ENCODE measurements at regions not wholly inside any gene's neighbourhood (a gene's known extent, or its start where the extent isn't known, plus 50 kb on each side); places are given as distances from the start of the nearest gene placed in this dataset.

DNA sequence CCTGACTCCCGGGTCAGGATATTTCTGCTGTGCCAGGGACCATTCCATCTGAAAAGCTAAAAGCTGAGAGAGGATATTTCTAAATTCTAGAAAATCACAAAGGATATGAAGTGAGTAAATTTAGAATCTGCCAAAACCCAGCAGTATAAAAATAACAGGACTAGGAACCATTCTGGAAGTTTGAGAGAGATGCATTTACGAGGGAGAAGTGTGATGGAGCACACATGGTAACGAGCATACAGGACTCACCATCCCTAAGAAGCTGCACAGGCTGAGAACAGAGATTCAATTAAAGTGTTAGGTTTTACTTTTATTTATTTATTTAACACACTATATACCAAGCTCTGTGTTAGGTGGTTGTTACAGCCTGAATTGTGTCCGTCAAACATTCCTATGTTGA lies 116.3 kb downstream of the GLUL start:
- H3K9me3 ChIP-seq = no peaks in the 10 kb centered on the region
- ATAC-seq (no peak), DNase-seq (no peak)
- H3K36me3 ChIP-seq = no peaks in the 10 kb centered on the region
- intact Hi-C loops (cut with DNase I) = no loop called here
- H3K4me1 ChIP-seq = peaks cover 6% of the 10 kb centered on the region
- TF ChIP-seq, protein P1, sequence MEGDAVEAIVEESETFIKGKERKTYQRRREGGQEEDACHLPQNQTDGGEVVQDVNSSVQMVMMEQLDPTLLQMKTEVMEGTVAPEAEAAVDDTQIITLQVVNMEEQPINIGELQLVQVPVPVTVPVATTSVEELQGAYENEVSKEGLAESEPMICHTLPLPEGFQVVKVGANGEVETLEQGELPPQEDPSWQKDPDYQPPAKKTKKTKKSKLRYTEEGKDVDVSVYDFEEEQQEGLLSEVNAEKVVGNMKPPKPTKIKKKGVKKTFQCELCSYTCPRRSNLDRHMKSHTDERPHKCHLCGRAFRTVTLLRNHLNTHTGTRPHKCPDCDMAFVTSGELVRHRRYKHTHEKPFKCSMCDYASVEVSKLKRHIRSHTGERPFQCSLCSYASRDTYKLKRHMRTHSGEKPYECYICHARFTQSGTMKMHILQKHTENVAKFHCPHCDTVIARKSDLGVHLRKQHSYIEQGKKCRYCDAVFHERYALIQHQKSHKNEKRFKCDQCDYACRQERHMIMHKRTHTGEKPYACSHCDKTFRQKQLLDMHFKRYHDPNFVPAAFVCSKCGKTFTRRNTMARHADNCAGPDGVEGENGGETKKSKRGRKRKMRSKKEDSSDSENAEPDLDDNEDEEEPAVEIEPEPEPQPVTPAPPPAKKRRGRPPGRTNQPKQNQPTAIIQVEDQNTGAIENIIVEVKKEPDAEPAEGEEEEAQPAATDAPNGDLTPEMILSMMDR (IDR thresholded peaks at IDR 0.05) = no peak
- no peak overlapping the region for H3K4me3 ChIP-seq
- no peak overlapping the region for H3K27ac ChIP-seq
- H3K27me3 ChIP-seq (ENCODE audit: low read depth) = no peaks in the 10 kb centered on the region

- Histone ChIP-seq H3K9me3 (no peaks in the 10 kb centered on the region), H3K27me3 (ENCODE audit: low read depth) (no peaks in the 10 kb centered on the region), H3K27ac (no peak overlapping the region), H3K36me3 (no peaks in the 10 kb centered on the region), H3K4me1 (peaks cover 6% of the 10 kb centered on the region), H3K4me3 (no peak overlapping the region)
- intact Hi-C loops (cut with DNase I) = no loop called here
- no peak for ATAC-seq
- no peak for DNase-seq
- TF ChIP-seq, protein P1 (IDR thresholded peaks at IDR 0.05) = no peak
Measured at GRCh38 chr1:182274618-182275017, 117.0 kb downstream of the GLUL start.

GRCh38 chr1:182270731-182271130 lies 120.9 kb downstream of the GLUL start:
- ATAC-seq (no peak), DNase-seq (no peak)
- intact Hi-C loops (cut with DNase I) = no loop called here
- Histone ChIP-seq H3K27ac (no peak overlapping the region), H3K4me3 (no peak overlapping the region), H3K36me3 (no peaks in the 10 kb centered on the region), H3K4me1 (no peaks in the 10 kb centered on the region), H3K27me3 (ENCODE audit: low read depth) (no peaks in the 10 kb centered on the region), H3K9me3 (no peaks in the 10 kb centered on the region)
- TF ChIP-seq, protein P1 (IDR thresholded peaks at IDR 0.05) = no peak

- intact Hi-C loops (cut with DNase I) = no loop called here
- no peak for DNase-seq
- Histone ChIP-seq H3K36me3 (no peaks in the 10 kb centered on the region), H3K4me3 (no peak overlapping the region), H3K4me1 (no peaks in the 10 kb centered on the region), H3K27me3 (ENCODE audit: low read depth) (no peaks in the 10 kb centered on the region), H3K9me3 (no peaks in the 10 kb centered on the region), H3K27ac (no peak overlapping the region)
- no peak for ATAC-seq
- TF ChIP-seq, protein P1 (IDR thresholded peaks at IDR 0.05) = no peak
Measured at GRCh38 chr1:182269097-182269496, 122.5 kb downstream of the GLUL start.

DNA sequence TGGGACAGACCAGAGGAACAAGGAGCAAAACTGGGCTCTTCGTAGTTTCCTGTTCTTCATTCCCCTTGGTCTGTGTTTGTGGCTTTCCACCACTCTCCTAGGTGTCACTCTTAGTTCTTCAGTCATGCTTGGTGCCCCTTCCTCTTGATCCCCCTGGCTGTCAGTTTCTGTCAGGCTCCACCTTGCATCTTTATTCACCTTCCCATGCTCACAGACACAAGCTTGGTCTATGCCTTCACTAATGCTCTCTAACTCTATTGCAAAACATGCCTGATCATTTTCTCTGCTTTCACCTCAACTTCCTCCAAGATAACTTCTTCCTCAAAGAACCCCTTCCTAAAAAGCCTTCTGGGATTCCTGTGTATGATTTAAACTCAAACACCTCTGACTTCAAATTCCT lies 122.9 kb downstream of the GLUL start:
- no peak overlapping the region for H3K27ac ChIP-seq
- H3K9me3 ChIP-seq = no peaks in the 10 kb centered on the region
- ATAC-seq (no peak), DNase-seq (no peak)
- TF ChIP-seq, protein P1 (IDR thresholded peaks at IDR 0.05) = no peak
- no peaks in the 10 kb centered on the region for H3K36me3 ChIP-seq
- intact Hi-C loops (cut with DNase I) = no loop called here
- H3K27me3 ChIP-seq (ENCODE audit: low read depth) = no peaks in the 10 kb centered on the region
- H3K4me3 ChIP-seq = no peak overlapping the region
- no peaks in the 10 kb centered on the region for H3K4me1 ChIP-seq

- Histone ChIP-seq H3K9me3 (no peaks in the 10 kb centered on the region), H3K4me1 (peaks cover 15% of the 10 kb centered on the region), H3K27me3 (ENCODE audit: low read depth) (no peaks in the 10 kb centered on the region), H3K4me3 (no peak overlapping the region), H3K27ac (no peak overlapping the region), H3K36me3 (no peaks in the 10 kb centered on the region)
- TF ChIP-seq, protein P1 (IDR thresholded peaks at IDR 0.05) = no peak
- intact Hi-C loops (cut with DNase I) = no loop called here
- no peak for DNase-seq
- no peak for ATAC-seq
Measured at GRCh38 chr1:182264185-182264584, 127.4 kb downstream of the GLUL start.
